Stimulated activated effector memory CD8-positive, alpha-beta T cell treated with anti-CD3 and anti-CD28 coated beads, Interleukin-12 subunit alpha, Interleukin-12 subunit beta, amount 100 ng/mL, for 72 hours (primary cell): ENCODE measurements at regions not wholly inside any gene's neighbourhood (a gene's known extent, or its start where the extent isn't known, plus 50 kb on each side); places are given as distances from the start of the nearest gene placed in this dataset.

Experiments
- ATAC-seq: fragments of 150-1000 bp; cut with Tn5 transposase; 2 replicates; pipeline ENCODE4 v1.10.0; 2021
- DNase-seq, 2 donors: peaks; one replicate each; pipeline ENCODE4 v3.0.0; 2021 to 2022; ENCODE audit warnings: low spot score in 2 of 2
- H3K27ac Mint-ChIP-seq: one replicate; pipeline ENCODE4 v1.8.0; 2022; ENCODE audit warnings: mild to moderate bottlenecking, mixed read lengths
- H3K36me3 Mint-ChIP-seq: one replicate; pipeline ENCODE4 v1.8.0; 2022; ENCODE audit warnings: mild to moderate bottlenecking, mixed read lengths
- H3K4me1 Mint-ChIP-seq: one replicate; pipeline ENCODE4 v1.8.0; 2022; ENCODE audit warnings: mixed read lengths
- H3K4me3 Mint-ChIP-seq: one replicate; pipeline ENCODE4 v1.8.0; 2022; ENCODE audit warnings: mild to moderate bottlenecking, mixed read lengths
- H3K9me3 Mint-ChIP-seq: one replicate; pipeline ENCODE4 v1.8.0; 2022; ENCODE audit warnings: mixed read lengths

- Mint-ChIP-seq H3K9me3 (no peaks in the 10 kb centered on the region), H3K36me3 (peaks cover 63% of the 10 kb centered on the region), H3K4me1 (peaks cover 37% of the 10 kb centered on the region), H3K4me3 (peak overlapping the region; percentile 89), H3K27ac (peak overlapping the region; percentile 93)
- peak; percentile 79 for ATAC-seq
- DNase-seq = peak; percentile 65 to 93
Observed at GRCh38 chr6:26199057-26199772, 112.0 kb downstream of the HFE start.

- Mint-ChIP-seq H3K4me3 (peak overlapping the region; percentile 89), H3K27ac (peak overlapping the region; percentile 93), H3K4me1 (peaks cover 39% of the 10 kb centered on the region), H3K36me3 (peaks cover 61% of the 10 kb centered on the region), H3K9me3 (no peaks in the 10 kb centered on the region)
- peak; percentile 22 for ATAC-seq
- DNase-seq = no peak
Observed at GRCh38 chr6:26199773-26200764, 112.8 kb downstream of the HFE start.

- DNase-seq = no peak
- Mint-ChIP-seq H3K4me1 (peaks cover 35% of the 10 kb centered on the region), H3K9me3 (no peaks in the 10 kb centered on the region), H3K27ac (no peak overlapping the region), H3K4me3 (no peak overlapping the region), H3K36me3 (peaks cover 51% of the 10 kb centered on the region)
- ATAC-seq = no peak
Observed at GRCh38 chr6:26200918-26201721, 113.9 kb downstream of the HFE start.

- ATAC-seq = no peak
- Mint-ChIP-seq H3K27ac (no peak overlapping the region), H3K9me3 (no peaks in the 10 kb centered on the region), H3K36me3 (peaks cover 40% of the 10 kb centered on the region), H3K4me3 (no peak overlapping the region), H3K4me1 (peaks cover 35% of the 10 kb centered on the region)
- no peak for DNase-seq
Observed at GRCh38 chr6:26202201-26202611, 115.0 kb downstream of the HFE start.

GRCh38 chr6:26202811-26203583 is 115.8 kb downstream of the HFE start:
- Mint-ChIP-seq H3K4me1 (peaks cover 35% of the 10 kb centered on the region), H3K4me3 (peak overlapping the region; percentile 46), H3K27ac (no peak overlapping the region)

GRCh38 chr6:26204332-26205160 is 117.3 kb downstream of the HFE start:
- DNase-seq (peak; percentile 59 to 91), ATAC-seq (peak; percentile 83)
- Mint-ChIP-seq H3K36me3 (peaks cover 16% of the 10 kb centered on the region), H3K9me3 (no peaks in the 10 kb centered on the region), H3K4me1 (peaks cover 27% of the 10 kb centered on the region), H3K27ac (no peak overlapping the region), H3K4me3 (no peak overlapping the region)

More at GRCh38 chr6:26202811-26203583, 115.8 kb downstream of the HFE start:
- no peak for DNase-seq
- Mint-ChIP-seq H3K36me3 (peaks cover 32% of the 10 kb centered on the region), H3K9me3 (no peaks in the 10 kb centered on the region)
- ATAC-seq = no peak

- no peak overlapping the region for H3K4me3 Mint-ChIP-seq
- no peak overlapping the region for H3K27ac Mint-ChIP-seq
- ATAC-seq = peak; percentile 72
- H3K9me3 Mint-ChIP-seq = no peaks in the 10 kb centered on the region
- peaks cover 21% of the 10 kb centered on the region for H3K4me1 Mint-ChIP-seq
- H3K36me3 Mint-ChIP-seq = peaks cover 12% of the 10 kb centered on the region
- DNase-seq = peak; percentile 58 to 84
Observed at GRCh38 chr6:26205161-26205624, 118.0 kb downstream of the HFE start.

GRCh38 chr6:26205625-26206574 is 118.7 kb downstream of the HFE start:
- DNase-seq = no peak

GRCh38 chr6:26206868-26207801 is 119.9 kb downstream of the HFE start:
- Mint-ChIP-seq H3K4me3 (no peak overlapping the region), H3K27ac (no peak overlapping the region), H3K4me1 (peaks cover 21% of the 10 kb centered on the region), H3K9me3 (no peaks in the 10 kb centered on the region), H3K36me3 (peaks cover 6% of the 10 kb centered on the region)
- DNase-seq = no peak
- no peak for ATAC-seq

More at GRCh38 chr6:26205625-26206574, 118.7 kb downstream of the HFE start:
- H3K9me3 Mint-ChIP-seq = no peaks in the 10 kb centered on the region
- H3K36me3 Mint-ChIP-seq = peaks cover 11% of the 10 kb centered on the region
- no peak overlapping the region for H3K27ac Mint-ChIP-seq
- H3K4me3 Mint-ChIP-seq = no peak overlapping the region
- peaks cover 21% of the 10 kb centered on the region for H3K4me1 Mint-ChIP-seq
- no peak for ATAC-seq

- Mint-ChIP-seq H3K27ac (no peak overlapping the region), H3K36me3 (no peaks in the 10 kb centered on the region), H3K9me3 (no peaks in the 10 kb centered on the region), H3K4me1 (no peaks in the 10 kb centered on the region), H3K4me3 (no peak overlapping the region)
- ATAC-seq (no peak), DNase-seq (no peak)
Observed at GRCh38 chr6:26211963-26212362, 124.7 kb downstream of the HFE start.

GRCh38 chr6:26213334-26214075 is 126.3 kb downstream of the HFE start:
- DNase-seq (no peak), ATAC-seq (no peak)
- H3K4me1 Mint-ChIP-seq = no peaks in the 10 kb centered on the region
- no peak overlapping the region for H3K27ac Mint-ChIP-seq
- H3K9me3 Mint-ChIP-seq = no peaks in the 10 kb centered on the region
- H3K4me3 Mint-ChIP-seq = no peak overlapping the region
- no peaks in the 10 kb centered on the region for H3K36me3 Mint-ChIP-seq
